Liver (tissue), 8 donors: ENCODE measurements at regions not wholly inside any gene's neighbourhood (a gene's known extent, or its start where the extent isn't known, plus 50 kb on each side); places are given as distances from the start of the nearest gene placed in this dataset.

Source experiments
- DNase-seq: peaks from one replicate; pipeline ENCODE4 v3.0.0-alpha.2; 2017; ENCODE audit warnings: low spot score
- H3K27ac ChIP-seq, 2 donors: one replicate each; pipeline ENCODE4 v1.7.0; 2013; ENCODE audit warnings: inconsistent platforms in 2 of 2, low read length in 2 of 2, control low read depth in 1 of 2, low read depth in 1 of 2, mild to moderate bottlenecking in 1 of 2
- H3K27me3 ChIP-seq, 4 donors: one replicate each; pipeline versions ENCODE4 v1.6.1 to v1.7.0; 2013; ENCODE audit warnings: low read length in 3 of 4, inconsistent platforms in 1 of 4, mild to moderate bottlenecking in 1 of 4, moderate library complexity in 1 of 4; ENCODE audit not compliant: control insufficient read depth in 4 of 4, insufficient read depth in 4 of 4
- H3K36me3 ChIP-seq, 4 donors: one replicate each; pipeline versions ENCODE4 v1.6.1 to v1.7.0; 2013; ENCODE audit warnings: low read length in 3 of 4, mild to moderate bottlenecking in 3 of 4, low read depth in 1 of 4, moderate library complexity in 1 of 4; ENCODE audit not compliant: control insufficient read depth in 4 of 4, insufficient read depth in 3 of 4
- H3K4me1 ChIP-seq, 4 donors: one replicate each; pipeline versions ENCODE4 v1.6.1 to v1.7.0; 2013; ENCODE audit warnings: low read length in 3 of 4, mild to moderate bottlenecking in 3 of 4, moderate library complexity in 1 of 4; ENCODE audit not compliant: control insufficient read depth in 4 of 4, insufficient read depth in 4 of 4
- H3K4me3 ChIP-seq, 3 donors: one replicate each; pipeline versions ENCODE4 v1.6.1 to v1.7.0; 2013; ENCODE audit warnings: low read length in 3 of 3, control low read depth in 1 of 3, low read depth in 1 of 3, mild to moderate bottlenecking in 1 of 3
- H3K9ac ChIP-seq, 2 donors: one replicate each; pipeline ENCODE4 v1.7.0; 2013; ENCODE audit warnings: low read length in 2 of 2, mild to moderate bottlenecking in 2 of 2, moderate library complexity in 2 of 2, control low read depth in 1 of 2, low read depth in 1 of 2
- H3K9me3 ChIP-seq, 4 donors: one replicate each; pipeline versions ENCODE4 v1.6.1 to v1.7.0; 2013; ENCODE audit warnings: low read length in 3 of 4; ENCODE audit not compliant: control insufficient read depth in 4 of 4
- ATF3 ChIP-seq: IDR thresholded peaks from 2 replicates; pipeline ENCODE4 v1.6.1; 2016; ENCODE audit warnings: antibody characterized with exemption
- CTCF ChIP-seq: fragments of 150-350 bp; IDR thresholded peaks from 2 replicates; pipeline ENCODE4 v1.5.1; 2017; ENCODE audit warnings: improper control_type of control experiment, low read depth, low read length; ENCODE audit not compliant: missing input control
- EGR1 ChIP-seq, 2 donors: IDR thresholded peaks; 2 replicates each; pipeline ENCODE4 v1.6.1; 2016 to 2018; ENCODE audit warnings: antibody characterized with exemption in 2 of 2, low read depth in 2 of 2
- FOXA1 ChIP-seq: IDR thresholded peaks from 2 replicates; pipeline ENCODE4 v1.6.1; 2016; ENCODE audit warnings: antibody characterized with exemption
- FOXA2 ChIP-seq: IDR thresholded peaks from 2 replicates; pipeline ENCODE4 v1.6.1; 2016; ENCODE audit warnings: antibody characterized with exemption
- GABPA ChIP-seq, 2 donors: IDR thresholded peaks in 1 of 2; conservative IDR thresholded peaks in 1 of 2; 2 replicates each; pipeline ENCODE4 v1.6.1; 2016; ENCODE audit warnings: antibody characterized with exemption in 2 of 2, mild to moderate bottlenecking in 1 of 2, moderate library complexity in 1 of 2
- HNF4A ChIP-seq, 2 donors: conservative IDR thresholded peaks; 2 replicates each; pipeline ENCODE4 v1.6.1; 2016; ENCODE audit warnings: antibody characterized with exemption in 2 of 2, mild to moderate bottlenecking in 2 of 2
- JUND ChIP-seq, 2 donors: IDR thresholded peaks; 2 replicates each; pipeline ENCODE4 v1.6.1; 2016; ENCODE audit warnings: antibody characterized with exemption in 2 of 2
- MAX ChIP-seq: IDR thresholded peaks from 2 replicates; pipeline ENCODE4 v1.6.1; 2016; ENCODE audit warnings: antibody characterized with exemption
- NR2F2 ChIP-seq: IDR thresholded peaks from 2 replicates; pipeline ENCODE4 v1.6.1; 2016; ENCODE audit warnings: antibody characterized with exemption
- RAD21 ChIP-seq, 2 donors: IDR thresholded peaks; 2 replicates each; pipeline ENCODE4 v1.6.1; 2016; ENCODE audit warnings: antibody characterized with exemption in 2 of 2, mild to moderate bottlenecking in 2 of 2
- REST ChIP-seq: IDR thresholded peaks from 2 replicates; pipeline ENCODE4 v1.6.1; 2016; ENCODE audit warnings: antibody characterized with exemption, mild to moderate bottlenecking
- RXRA ChIP-seq, 2 donors: IDR thresholded peaks; 2 replicates each; pipeline ENCODE4 v1.6.1; 2017 to 2018; ENCODE audit warnings: antibody characterized with exemption in 2 of 2, mild to moderate bottlenecking in 1 of 2
- SP1 ChIP-seq: IDR thresholded peaks from 2 replicates; pipeline ENCODE4 v1.6.1; 2018; ENCODE audit warnings: antibody characterized with exemption, mild to moderate bottlenecking
- TAF1 ChIP-seq: conservative IDR thresholded peaks from 2 replicates; pipeline ENCODE4 v1.6.1; 2016; ENCODE audit warnings: antibody characterized with exemption, mild to moderate bottlenecking
- YY1 ChIP-seq: IDR thresholded peaks from 2 replicates; pipeline ENCODE4 v1.6.1; 2016; ENCODE audit warnings: antibody characterized with exemption, mild to moderate bottlenecking
- ZBTB33 ChIP-seq: IDR thresholded peaks from 2 replicates; pipeline ENCODE4 v1.6.1; 2016; ENCODE audit warnings: antibody characterized with exemption
- WGBS: extraction: QIAGEN DNeasy Blood & Tissue Kit; methylation state at CpG from one replicate; pipeline ENCODE4 v1.1.7; 2013; 5-methylcytosine and 5-hydroxymethylcytosine counted together
- donor health status: healthy.
- donor health status: healthy.
- donor health status: healthy.
- donor health status: healthy.
- donor health status: healthy.

DNA sequence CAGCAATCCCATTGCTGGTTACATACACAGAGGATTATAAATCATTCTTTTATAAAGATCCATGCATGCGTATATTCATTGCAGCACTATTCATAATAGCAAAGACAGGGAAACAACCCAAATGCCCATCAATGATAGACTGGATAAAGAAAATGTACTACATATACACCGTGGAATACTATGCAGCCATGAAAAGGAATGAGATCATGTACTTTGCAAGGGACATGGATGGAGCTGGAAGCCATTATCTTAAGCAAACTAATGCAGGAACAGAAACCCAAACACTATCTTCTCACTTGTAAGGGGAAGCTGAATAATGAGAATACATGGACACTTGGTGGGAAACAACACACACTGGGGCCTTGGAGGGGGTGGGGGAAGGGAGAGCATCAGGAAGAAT is 529.7 kb downstream of the TBC1D32 start:
- no peak overlapping the region for H3K4me3 ChIP-seq
- 88% methylated on average over 2 of the region's 2 CpGs for WGBS
- no peaks in the 10 kb centered on the region for H3K36me3 ChIP-seq
- no peak overlapping the region for H3K9ac ChIP-seq
- TF ChIP-seq REST: no peak
- TF ChIP-seq TAF1: no peak
- no peak for TF ChIP-seq FOXA1
- TF ChIP-seq ATF3: no peak
- TF ChIP-seq NR2F2: no peak
- no peak for TF ChIP-seq GABPA (IDR thresholded peaks at IDR 0.05 in 1 of 2, conservative IDR thresholded peaks at IDR 0.05 in 1 of 2)
- TF ChIP-seq MAX: no peak
- no peak for TF ChIP-seq HNF4A (conservative IDR thresholded peaks at IDR 0.05)
- no peak for TF ChIP-seq RAD21 (IDR thresholded peaks at IDR 0.05)
- no peak for TF ChIP-seq YY1
- TF ChIP-seq SP1: no peak
- TF ChIP-seq CTCF: no peak
- no peak for TF ChIP-seq EGR1 (IDR thresholded peaks at IDR 0.05; ENCODE audit: low read depth in 2 of 2)
- no peak for TF ChIP-seq ZBTB33
- DNase-seq: no peak
- H3K4me1 ChIP-seq: no peaks in the 10 kb centered on the region
- no peak overlapping the region for H3K27ac ChIP-seq
- no peaks in the 10 kb centered on the region for H3K27me3 ChIP-seq
- H3K9me3 ChIP-seq: peaks cover 0 to 2% (median 0%) of the 10 kb centered on the region in 4 donors

GRCh38 chr6:120786682-120787081 is 547.6 kb downstream of the TBC1D32 start:
- Histone ChIP-seq H3K27ac (no peak overlapping the region), H3K9ac (no peak overlapping the region), H3K27me3 (no peaks in the 10 kb centered on the region), H3K4me1 (no peaks in the 10 kb centered on the region), H3K36me3 (no peaks in the 10 kb centered on the region), H3K9me3 (peaks cover 0 to 6% (median 0%) of the 10 kb centered on the region in 4 donors), H3K4me3 (no peak overlapping the region)
- DNase-seq: no peak
- 86% methylated on average over 10 of the region's 10 CpGs for WGBS
- no peak for TF ChIP-seq RXRA (IDR thresholded peaks at IDR 0.05)
- no peak for TF ChIP-seq NR2F2
- TF ChIP-seq MAX: no peak
- no peak for TF ChIP-seq SP1
- no peak for TF ChIP-seq FOXA2
- no peak for TF ChIP-seq CTCF
- TF ChIP-seq JUND (IDR thresholded peaks at IDR 0.05): no peak
- TF ChIP-seq REST: no peak
- no peak for TF ChIP-seq TAF1
- TF ChIP-seq ATF3: no peak
- no peak for TF ChIP-seq FOXA1
- TF ChIP-seq EGR1 (IDR thresholded peaks at IDR 0.05; ENCODE audit: low read depth in 2 of 2): no peak
- no peak for TF ChIP-seq GABPA (IDR thresholded peaks at IDR 0.05 in 1 of 2, conservative IDR thresholded peaks at IDR 0.05 in 1 of 2)
- TF ChIP-seq RAD21 (IDR thresholded peaks at IDR 0.05): no peak
